H1 (cell line): ENCODE measurements at regions not wholly inside any gene's neighbourhood (a gene's known extent, or its start where the extent isn't known, plus 50 kb on each side); places are given as distances from the start of the nearest gene placed in this dataset.

Experiments
- CTCF ChIA-PET: fragments of 300-600 bp; sonication (Branson Sonifier 250); formaldehyde crosslinking; loops from one replicate; lab custom pipeline; 2021; ENCODE audit not compliant: partially characterized antibody; lab: Charles Lee
- POLR2A ChIA-PET: fragments of 300-600 bp; sonication (Branson Sonifier 250); formaldehyde crosslinking; loops from one replicate; lab custom pipeline; 2021; ENCODE audit warnings: inconsistent platforms; ENCODE audit not compliant: partially characterized antibody; lab: Charles Lee
- DNase-seq, 2 experiments: peaks; one replicate each; pipeline versions ENCODE4 v3.0.0 to v3.0.0-alpha.2; 2010 to 2022; ENCODE audit warnings: low spot score in 2 of 2, low read depth in 1 of 2, mixed read lengths in 1 of 2
- FAIRE-seq: peaks from 2 replicates; lab custom pipeline; 2011; peaks lifted over from hg19 to GRCh38; lab: Jason Lieb, UNC
- H2AFZ ChIP-seq: 2 replicates; pipeline ENCODE4 v1.8.1; 2012; ENCODE audit warnings: low read length, inconsistent platforms
- H2AK5ac ChIP-seq: 2 replicates; pipeline ENCODE4 v1.6.1; 2013; ENCODE audit warnings: low read depth, low read length
- H2BK120ac ChIP-seq: replicated peaks from 2 replicates; pipeline ENCODE3; 2013; ENCODE audit warnings: low read depth, low read length, inconsistent platforms
- H2BK12ac ChIP-seq: 2 replicates; pipeline ENCODE4 v1.6.1; 2013; ENCODE audit warnings: low read depth, low read length
- H2BK15ac ChIP-seq: 2 replicates; pipeline ENCODE4 v1.6.1; 2013; ENCODE audit warnings: low read length
- H2BK20ac ChIP-seq: 2 replicates; pipeline ENCODE4 v1.6.1; 2013; ENCODE audit warnings: low read length
- H2BK5ac ChIP-seq: 2 replicates; pipeline ENCODE4 v1.6.1; 2013; ENCODE audit warnings: low read depth, low read length
- H3K14ac ChIP-seq: 2 replicates; pipeline ENCODE4 v1.6.1; 2013; ENCODE audit warnings: inconsistent platforms; ENCODE audit not compliant: insufficient read length
- H3K18ac ChIP-seq: 2 replicates; pipeline ENCODE4 v1.6.1; 2013; ENCODE audit warnings: low read length; ENCODE audit errors: extremely low read depth
- H3K23ac ChIP-seq: 2 replicates; pipeline ENCODE4 v1.6.1; 2013; ENCODE audit warnings: inconsistent platforms; ENCODE audit not compliant: insufficient read length
- H3K23me2 ChIP-seq: 2 replicates; pipeline ENCODE4 v1.6.1; 2013; ENCODE audit warnings: low read depth, low read length
- H3K27ac ChIP-seq: 2 replicates; pipeline ENCODE4 v1.6.1; 2011; ENCODE audit warnings: low read depth, low read length, inconsistent platforms
- H3K27me3 ChIP-seq, 4 experiments: replicated peaks in 1 of 4; 1 replicate in 1 of 4; 2 replicates in 3 of 4; pipeline versions ENCODE4 v1.6.1 to v1.8.1; 2011 to 2013; ENCODE audit warnings: low read length in 3 of 4, mild to moderate bottlenecking in 3 of 4, inconsistent platforms in 2 of 4, mixed read lengths in 2 of 4, moderate library complexity in 1 of 4; ENCODE audit not compliant: control insufficient read depth in 3 of 4, insufficient read depth in 3 of 4; ENCODE audit errors: extremely low read depth in 1 of 4
- H3K36me3 ChIP-seq, 4 experiments: 2 replicates each; pipeline versions ENCODE4 v1.6.1 to v1.8.1; 2011 to 2013; ENCODE audit warnings: mild to moderate bottlenecking in 4 of 4, low read length in 3 of 4, moderate library complexity in 2 of 4, control low read depth in 1 of 4, inconsistent platforms in 1 of 4; ENCODE audit not compliant: insufficient read depth in 4 of 4, control insufficient read depth in 2 of 4
- H3K4ac ChIP-seq: replicated peaks from 2 replicates; pipeline ENCODE3; 2013; ENCODE audit warnings: low read length, low read depth, mixed read lengths, inconsistent platforms; ENCODE audit not compliant: insufficient read length
- H3K4me1 ChIP-seq, 4 experiments: replicated peaks in 1 of 4; 1 replicate in 1 of 4; 2 replicates in 3 of 4; pipeline versions ENCODE4 v1.6.1 to v1.8.1; 2011 to 2013; ENCODE audit warnings: low read length in 3 of 4, inconsistent platforms in 2 of 4, mixed read lengths in 1 of 4; ENCODE audit not compliant: insufficient read depth in 4 of 4, control insufficient read depth in 3 of 4
- H3K4me2 ChIP-seq, 2 experiments: 2 replicates each; pipeline versions ENCODE4 v1.6.1 to v1.8.1; 2011 to 2013; ENCODE audit warnings: low read depth in 2 of 2, low read length in 2 of 2, control low read depth in 1 of 2, inconsistent platforms in 1 of 2, mild to moderate bottlenecking in 1 of 2; ENCODE audit not compliant: insufficient read depth in 1 of 2
- H3K4me3 ChIP-seq, 4 experiments: fragments of 200-600, 300-600 bp in 1 of 4; sonication (generic), shearing (Covaris generic), sonication (Bioruptor Twin) in 1 of 4; 2 replicates each; pipeline versions ENCODE4 v1.5.1 to v1.8.1; 2011 to 2016; ENCODE audit warnings: low read length in 4 of 4, low read depth in 3 of 4, control low read depth in 2 of 4, inconsistent platforms in 2 of 4, mild to moderate bottlenecking in 2 of 4, mixed read lengths in 1 of 4, moderate library complexity in 1 of 4; ENCODE audit not compliant: insufficient read depth in 2 of 4; ENCODE audit errors: extremely low read depth in 1 of 4
- H3K56ac ChIP-seq: replicated peaks from 2 replicates; pipeline ENCODE3; 2013; ENCODE audit warnings: low read depth, mild to moderate bottlenecking, mixed read lengths, low read length, inconsistent platforms; ENCODE audit not compliant: insufficient read length
- H3K79me1 ChIP-seq: 2 replicates; pipeline ENCODE4 v1.6.1; 2013; ENCODE audit warnings: low read depth, low read length, control low read depth
- H3K79me2 ChIP-seq, 2 experiments: 2 replicates each; pipeline versions ENCODE4 v1.6.1 to v1.8.1; 2012 to 2013; ENCODE audit warnings: low read length in 2 of 2, mild to moderate bottlenecking in 2 of 2, inconsistent platforms in 1 of 2; ENCODE audit not compliant: insufficient read depth in 2 of 2, control insufficient read depth in 1 of 2
- H3K9ac ChIP-seq, 4 experiments: replicated peaks in 1 of 4; 1 replicate in 1 of 4; 2 replicates in 3 of 4; pipeline versions ENCODE4 v1.6.1 to v1.8.1; 2011 to 2013; ENCODE audit warnings: low read depth in 3 of 4, low read length in 3 of 4, control low read depth in 2 of 4, mild to moderate bottlenecking in 2 of 4, moderate library complexity in 2 of 4, inconsistent platforms in 1 of 4; ENCODE audit errors: extremely low read depth in 1 of 4
- H3K9me3 ChIP-seq, 2 experiments: 2 replicates each; pipeline versions ENCODE4 v1.6.1 to v1.8.1; 2012 to 2013; ENCODE audit warnings: mild to moderate bottlenecking in 2 of 2, moderate library complexity in 2 of 2, control low read depth in 1 of 2, inconsistent platforms in 1 of 2, low read depth in 1 of 2, low read length in 1 of 2, mixed read lengths in 1 of 2; ENCODE audit not compliant: insufficient read depth in 2 of 2
- H4K20me1 ChIP-seq, 2 experiments: replicated peaks in 1 of 2; 2 replicates each; pipeline versions ENCODE3 to v1.8.1; 2011 to 2013; ENCODE audit warnings: inconsistent platforms in 2 of 2, low read length in 2 of 2, mild to moderate bottlenecking in 1 of 2; ENCODE audit not compliant: insufficient read depth in 2 of 2, control insufficient read depth in 1 of 2
- H4K5ac ChIP-seq: 2 replicates; pipeline ENCODE4 v1.6.1; 2013; ENCODE audit warnings: low read length, low read depth, mixed read lengths, inconsistent platforms; ENCODE audit not compliant: insufficient read length
- H4K8ac ChIP-seq: 2 replicates; pipeline ENCODE4 v1.8.0; 2013; ENCODE audit warnings: mild to moderate bottlenecking, moderate library complexity, low read length, inconsistent platforms; ENCODE audit not compliant: insufficient read depth; ENCODE audit errors: extremely low read depth
- H4K91ac ChIP-seq: replicated peaks from 2 replicates; pipeline ENCODE3; 2013; ENCODE audit warnings: low read length, mixed read lengths, inconsistent platforms; ENCODE audit not compliant: insufficient read length
- CEBPB ChIP-seq: IDR thresholded peaks from 2 replicates; pipeline ENCODE4 v1.6.1; 2012; ENCODE audit warnings: low read depth, low read length
- NANOG ChIP-seq: IDR thresholded peaks from 2 replicates; pipeline ENCODE4 v1.6.1; 2011; ENCODE audit warnings: low read length, low read depth, mild to moderate bottlenecking, inconsistent platforms; ENCODE audit not compliant: insufficient read depth, poor library complexity, severe bottlenecking
- SP1 ChIP-seq: IDR thresholded peaks from 2 replicates; pipeline ENCODE4 v1.6.1; 2011; ENCODE audit warnings: low read depth, low read length
- USF2 ChIP-seq: IDR thresholded peaks from 2 replicates; pipeline ENCODE4 v1.6.1; 2011; ENCODE audit warnings: low read length, improper control_type of control experiment
- WGBS, 2 experiments: shearing (Covaris generic) in 1 of 2; methylation state at CpG; one replicate each; pipeline versions ENCODE4 v1.1.6 to v1.1.7; 2013 to 2015; ENCODE audit warnings: low lambda C conversion rate in 2 of 2, mixed read lengths in 2 of 2, inconsistent platforms in 1 of 2, low coverage in 1 of 2, missing lambda C conversion rate in 1 of 2; ENCODE audit not compliant: insufficient replicate concordance in 2 of 2, insufficient coverage in 1 of 2, insufficient read length in 1 of 2; ENCODE audit errors: extremely low coverage in 1 of 2, missing lambda C conversion rate in 1 of 2; 5-methylcytosine and 5-hydroxymethylcytosine counted together

DNA sequence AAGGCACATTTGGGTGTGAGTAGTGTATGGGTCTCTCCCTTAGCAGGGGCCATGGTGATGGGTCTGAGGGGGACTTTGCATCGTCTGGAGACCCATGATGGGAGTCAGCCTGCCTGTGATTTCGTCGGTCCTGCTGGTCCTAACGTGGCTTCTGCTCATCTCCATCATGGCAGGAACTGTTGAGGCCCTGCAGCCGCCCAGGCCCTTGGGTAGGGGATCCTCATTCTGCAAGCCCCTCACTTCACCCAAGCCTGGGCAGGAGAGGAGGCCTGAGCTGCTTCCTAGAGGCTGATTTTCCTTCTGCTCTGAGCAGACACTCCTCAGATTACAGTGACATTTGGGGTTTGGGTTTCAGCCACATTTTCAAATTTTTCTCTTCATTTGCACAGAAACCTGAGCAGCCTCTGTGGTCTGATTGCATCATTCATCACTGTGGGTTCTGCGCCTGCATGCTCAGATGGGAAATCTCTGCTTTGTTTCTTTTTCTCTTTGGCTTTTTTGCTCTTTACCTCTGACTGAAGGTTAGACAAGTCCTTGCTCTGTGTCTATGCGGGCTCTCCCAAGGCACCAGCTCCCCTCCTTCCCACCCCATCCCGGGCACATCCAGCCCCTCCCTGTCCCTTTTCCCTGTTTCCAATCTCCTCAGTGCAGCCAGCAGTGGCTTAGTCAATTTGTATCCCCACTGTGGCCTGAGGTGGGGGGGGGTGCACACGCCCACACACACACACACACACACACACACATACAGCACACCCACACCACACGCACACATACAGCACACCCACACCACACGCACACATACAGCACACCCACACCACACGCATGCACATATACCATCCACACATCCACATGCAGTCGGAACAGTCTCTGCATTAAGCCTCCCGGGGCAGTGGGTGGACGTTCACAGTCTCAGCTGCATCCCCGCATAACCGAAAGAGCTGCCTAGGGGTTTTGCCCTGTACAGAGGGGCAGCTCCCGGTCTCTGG is 305.4 kb upstream of the HS6ST1 start:
- no peak overlapping the region for H3K27ac ChIP-seq

More for the DNA sequence above, 305.4 kb upstream of the HS6ST1 start:
- Histone ChIP-seq H4K8ac (peak overlapping the region; percentile 45; the same call in 1 of the 2 replicates), H3K9me3 (peaks cover 0 to 5% of the 10 kb centered on the region in 2 experiments; a peak in 1 of 4 replicates), H3K56ac (no peak overlapping the region), H2AFZ (no peak overlapping the region), H3K27me3 (no peaks in the 10 kb centered on the region), H3K18ac (no peak overlapping the region; the same call in 1 of the 2 replicates), H4K91ac (no peak overlapping the region), H3K4me2 (no peak overlapping the region), H3K9ac (no peak overlapping the region), H4K5ac (no peak overlapping the region), H3K14ac (no peak overlapping the region), H2BK12ac (no peak overlapping the region; the same call in 1 of the 2 replicates), H3K79me1 (no peaks in the 10 kb centered on the region; the same call in 1 of the 2 replicates), H2BK15ac (peak overlapping the region; percentile 40; the same call in 1 of the 2 replicates), H3K23me2 (no peaks in the 10 kb centered on the region), H2BK5ac (no peak overlapping the region), H3K79me2 (no peaks in the 10 kb centered on the region), H2AK5ac (no peak overlapping the region), H3K23ac (no peak overlapping the region), H3K4me3 (no peak overlapping the region), H2BK120ac (no peak overlapping the region), H4K20me1 (no peaks in the 10 kb centered on the region), H3K4ac (no peak overlapping the region), H3K4me1 (peaks cover 0 to 3% (median 0%) of the 10 kb centered on the region in 4 experiments; a peak in 1 of 7 replicates), H3K36me3 (no peaks in the 10 kb centered on the region), H2BK20ac (peak overlapping the region; percentile 56; the same call in 1 of the 2 replicates)
- ChIA-PET POLR2A (no interaction called here), CTCF (interaction anchor here (0.6 to 1.3 kb wide), 2 partner anchors 20 to 853 kb away, joined by 3 read pairs; no protein-coding TSS in a partner anchor)
- TF ChIP-seq USF2: no peak
- TF ChIP-seq SP1: no peak
- TF ChIP-seq CEBPB: 0 out of 2 replicates have a peak, but pooled peaks have one; percentile 22
- TF ChIP-seq NANOG: no peak
- DNase-seq: no peak
- 84% methylated on average over 15 of the region's 18 CpGs; no CpG with 5 or more reads in 1 of the 2 experiments for WGBS, 2 experiments
- FAIRE-seq: no peak
